ENCODE measurements at regions not wholly inside any gene's neighbourhood (a gene's known extent, or its start where the extent isn't known, plus 50 kb on each side); places are given as distances from the start of the nearest gene placed in this dataset.

DNA sequence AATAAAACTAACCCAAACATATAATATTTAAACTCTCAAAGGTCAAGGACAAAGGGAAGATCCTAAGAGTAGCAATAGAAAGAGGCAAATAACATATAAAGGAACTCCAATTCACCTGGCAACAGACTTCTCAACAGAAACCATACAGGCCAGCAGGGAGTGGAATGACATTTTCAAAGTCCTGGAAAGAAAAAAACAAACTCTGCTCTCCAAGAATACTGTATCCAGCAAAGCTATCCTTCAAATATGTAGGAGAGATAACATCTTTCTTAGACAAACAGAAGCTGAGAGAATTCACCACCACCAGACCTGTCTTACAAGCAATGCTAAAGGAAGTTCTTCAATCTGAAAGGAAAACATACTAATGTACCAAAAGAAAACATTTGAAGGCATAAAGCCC lies 51.5 kb upstream of the TMEM158 start:
- no peak for DNase-seq

DNA sequence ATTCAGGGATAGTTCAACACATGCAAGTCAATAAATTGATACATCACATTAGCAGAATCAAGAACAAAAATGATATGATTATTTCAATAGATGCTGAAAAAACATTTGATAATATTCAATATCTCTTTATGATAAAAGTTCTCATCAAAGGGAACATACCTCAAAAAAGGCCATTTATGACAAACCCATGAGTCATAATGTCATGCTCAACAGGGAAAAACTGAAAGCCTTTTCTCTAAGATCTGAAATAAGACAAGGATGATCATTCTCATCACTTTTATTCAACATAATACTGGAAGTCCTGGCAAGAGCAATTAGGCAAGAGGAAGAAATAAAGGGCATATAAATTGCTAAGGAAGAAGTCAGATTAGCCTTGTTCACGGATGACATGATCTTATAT lies 54.1 kb upstream of the TMEM158 start:
- DNase-seq = no peak

DNA sequence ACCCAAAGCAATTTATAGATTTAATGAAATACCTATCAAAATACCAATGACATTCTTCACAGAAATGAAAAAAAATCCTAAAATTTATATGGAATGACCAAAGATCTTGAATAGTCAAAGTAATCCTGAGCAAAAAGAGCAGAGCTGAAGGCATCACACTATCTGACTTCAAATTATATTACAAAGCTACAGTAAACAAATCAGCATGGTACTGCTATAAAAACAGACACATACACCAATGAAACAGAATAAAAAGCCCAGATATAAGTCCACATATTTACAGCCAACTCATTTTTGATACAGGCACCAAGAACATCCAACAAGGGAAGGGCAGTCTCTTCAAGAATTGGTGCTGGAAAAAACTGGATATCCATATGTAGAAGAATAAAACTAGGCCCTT lies 54.9 kb upstream of the TMEM158 start:
- no peak for DNase-seq

DNA sequence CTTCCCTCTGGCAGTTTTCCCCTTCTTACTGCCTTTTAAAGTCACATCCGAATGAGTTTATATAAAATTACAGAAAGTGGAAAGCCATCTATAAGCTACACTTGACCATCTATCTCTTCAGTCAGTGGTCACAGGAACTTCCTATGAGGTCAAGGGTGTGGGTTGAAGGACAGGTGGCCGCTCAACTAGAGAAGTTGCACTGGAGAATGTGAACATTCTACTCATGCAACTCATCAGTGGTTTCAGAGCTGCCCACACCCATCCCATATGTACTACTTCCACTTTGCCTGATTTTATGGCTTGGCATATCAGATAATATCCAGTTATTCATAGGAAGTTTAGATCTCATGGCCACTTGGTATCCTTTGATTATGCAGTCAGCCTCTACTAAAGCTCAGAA lies 57.4 kb upstream of the TMEM158 start:
- DNase-seq = no peak

DNA sequence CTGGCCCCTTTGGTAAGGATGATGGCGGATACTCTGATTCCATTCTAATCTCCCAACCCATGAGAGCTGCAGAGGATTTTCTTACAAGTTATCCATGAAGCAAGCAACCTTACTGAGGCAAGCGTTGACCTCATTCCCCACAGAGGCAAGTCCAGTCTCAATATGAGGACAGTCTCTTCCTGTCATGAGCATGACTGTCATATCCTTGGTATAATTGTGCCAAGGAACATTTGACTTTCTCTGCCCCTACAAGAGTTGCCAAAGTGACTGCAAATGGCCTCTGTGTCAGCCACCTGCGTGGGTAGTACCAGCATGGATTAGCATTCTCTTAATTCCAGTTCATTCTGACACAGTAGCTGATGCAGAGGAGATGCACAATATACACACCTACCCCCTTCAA lies 71.2 kb upstream of the TMEM158 start:
- DNase-seq = no peak

DNA sequence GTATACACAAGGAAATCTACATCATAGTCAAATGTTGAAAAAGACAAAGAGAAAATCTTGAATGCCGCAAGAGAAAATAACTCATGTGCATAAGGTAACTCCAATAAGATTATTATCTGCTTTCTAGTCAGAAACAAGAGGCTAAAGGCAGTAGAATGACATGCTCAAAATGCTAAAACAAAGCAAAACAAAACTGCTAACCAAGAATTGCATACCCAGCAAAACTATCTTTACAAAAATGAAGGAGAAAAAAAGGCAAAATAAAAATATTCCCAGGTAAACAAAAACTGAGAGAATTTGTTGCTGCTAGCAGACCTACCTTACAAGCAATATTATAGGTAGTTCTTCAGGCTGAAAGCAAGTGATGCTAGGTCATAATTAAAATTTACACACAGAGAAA lies 76.4 kb upstream of the TMEM158 start:
- no peak for DNase-seq

DNA sequence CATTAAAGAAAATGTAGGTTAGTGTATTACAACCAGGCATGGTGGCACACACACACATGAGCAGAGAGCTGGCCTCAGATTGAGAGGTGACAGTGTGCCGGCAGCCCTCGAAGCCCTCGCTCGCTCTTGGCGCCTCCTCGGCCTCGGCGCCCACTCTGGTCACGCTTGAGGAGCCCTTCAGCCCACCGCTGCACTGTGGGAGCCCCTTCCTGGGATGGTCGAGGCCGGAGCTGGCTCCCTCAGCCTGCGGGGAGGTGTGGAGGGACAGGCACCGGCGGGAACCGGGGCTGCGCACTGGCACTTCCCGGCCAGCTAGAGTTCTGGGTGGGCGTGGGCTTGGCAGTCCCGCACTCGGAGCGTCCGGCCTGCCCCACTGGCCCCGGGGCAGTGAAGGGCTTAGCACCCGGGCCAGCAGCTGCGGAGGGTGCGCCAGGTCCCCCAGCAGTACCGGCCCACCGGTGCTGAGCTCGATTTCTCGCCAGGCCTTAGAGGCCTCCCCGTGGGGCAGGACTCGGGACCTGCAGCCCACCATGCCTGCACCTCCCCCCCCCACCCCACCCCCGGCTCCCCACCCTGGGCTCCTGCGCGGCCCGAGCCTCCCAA lies 80.4 kb upstream of the TMEM158 start:
- no peak for DNase-seq

DNA sequence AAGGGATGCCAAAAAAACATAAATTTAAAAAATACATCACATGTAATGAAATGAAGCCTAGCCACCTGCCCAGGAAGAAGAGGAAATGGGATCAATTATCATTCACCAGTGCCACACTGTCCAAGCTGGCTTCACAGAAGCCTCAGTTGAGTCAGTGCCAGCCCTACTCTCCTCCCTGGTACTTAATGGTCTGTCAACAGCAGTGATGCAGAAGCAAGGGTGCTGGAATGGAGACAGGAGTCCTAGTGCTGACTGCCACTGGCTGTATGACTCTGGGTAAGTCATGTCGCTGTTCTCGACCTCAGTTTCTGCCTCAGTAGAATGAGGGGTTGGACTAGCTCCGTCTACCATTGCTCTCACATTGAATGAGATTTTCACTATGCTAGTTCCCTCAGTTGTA lies 78.5 kb upstream of the LARS2 start:
- DNase-seq = no peak

DNA sequence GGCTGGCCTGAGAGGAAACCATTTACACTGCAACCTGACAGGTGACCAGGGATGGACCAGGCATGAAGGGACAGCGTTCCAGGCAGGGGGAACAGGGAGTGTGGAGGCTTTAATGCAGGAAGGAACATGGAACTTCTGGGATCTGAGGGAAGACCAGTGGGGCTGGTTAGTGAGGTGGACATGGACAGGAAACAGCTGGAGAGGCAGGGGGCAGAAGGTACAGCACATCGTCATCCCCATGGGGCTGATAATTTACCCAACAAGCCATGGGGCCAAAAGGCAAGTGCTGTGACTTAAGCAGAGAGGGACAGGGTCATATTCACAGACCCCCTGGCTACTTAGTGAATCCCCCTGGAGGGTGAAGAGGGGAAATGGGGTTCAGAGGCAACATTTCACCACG lies 77.0 kb upstream of the LARS2 start:
- DNase-seq = no peak

DNA sequence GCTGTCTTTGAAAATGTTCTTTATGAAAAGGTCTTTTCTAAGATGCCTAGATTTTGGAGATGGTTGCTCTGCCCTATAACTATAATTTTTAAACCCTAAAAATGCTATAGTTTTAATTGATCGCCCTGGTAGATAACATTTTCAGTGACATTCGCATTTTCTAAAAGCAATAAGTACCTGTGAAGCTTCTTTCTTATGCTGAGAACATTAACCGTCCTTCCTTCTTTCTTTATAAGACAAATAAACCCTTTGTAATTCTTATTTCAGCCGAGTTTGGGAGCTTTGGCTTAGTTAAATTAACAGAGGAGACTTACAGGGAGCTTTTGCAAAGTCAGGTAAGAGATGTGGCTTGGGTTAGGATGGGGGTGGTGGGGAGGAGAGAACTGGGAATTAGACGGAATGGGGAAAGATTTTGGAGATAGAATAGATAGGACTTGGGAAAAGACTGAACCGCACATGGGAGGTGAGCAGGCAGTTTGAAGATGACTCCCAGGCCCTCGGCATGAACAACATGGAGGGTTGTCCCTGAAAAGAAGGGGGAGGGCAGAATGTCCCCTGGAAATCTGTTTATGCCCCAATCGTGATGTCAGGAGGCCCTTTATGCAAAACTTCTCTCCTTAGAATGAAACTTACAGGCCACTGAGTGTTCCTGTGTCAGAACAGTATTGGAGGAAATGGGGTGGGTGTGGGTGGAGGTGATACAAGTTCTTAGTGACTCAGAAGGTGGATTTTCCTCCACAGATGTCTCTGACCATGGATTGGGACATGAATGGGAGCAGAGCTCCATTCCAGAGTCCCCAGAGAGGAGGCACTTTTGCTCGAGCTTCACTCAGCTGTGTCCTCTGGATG lies 76.2 kb upstream of the LARS2 start:
- DNase-seq = no peak

DNA sequence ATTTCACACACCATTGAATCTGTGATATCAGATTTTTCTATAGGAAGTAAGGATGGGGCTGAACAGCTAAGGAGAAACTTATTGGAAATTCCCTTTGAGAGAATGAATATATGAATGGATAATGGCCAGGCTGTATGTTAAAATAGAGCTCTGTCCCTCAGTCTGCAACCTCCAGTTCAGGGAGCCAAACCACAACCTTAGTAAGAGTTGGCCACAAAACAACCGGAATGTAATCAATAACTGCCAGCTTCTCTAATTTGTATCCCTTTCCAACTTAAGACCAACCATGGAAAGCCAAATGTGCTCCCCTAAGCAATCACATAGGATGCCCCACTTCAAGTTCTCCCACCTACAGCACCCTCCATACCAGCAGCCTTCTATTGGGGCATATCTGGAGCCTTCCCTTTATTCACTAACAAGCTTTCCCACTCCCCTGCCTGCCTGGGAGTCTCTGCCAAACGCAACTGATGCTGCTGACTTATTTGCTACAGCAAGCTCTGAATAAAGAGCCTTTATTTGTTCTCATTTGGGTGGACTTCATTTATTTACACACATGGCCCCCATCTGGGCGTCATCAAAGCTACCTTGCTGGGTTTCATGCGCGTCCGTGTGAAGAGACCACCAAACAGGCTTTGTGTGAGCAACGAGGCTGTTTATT lies 75.4 kb upstream of the LARS2 start:
- no peak for DNase-seq

DNA sequence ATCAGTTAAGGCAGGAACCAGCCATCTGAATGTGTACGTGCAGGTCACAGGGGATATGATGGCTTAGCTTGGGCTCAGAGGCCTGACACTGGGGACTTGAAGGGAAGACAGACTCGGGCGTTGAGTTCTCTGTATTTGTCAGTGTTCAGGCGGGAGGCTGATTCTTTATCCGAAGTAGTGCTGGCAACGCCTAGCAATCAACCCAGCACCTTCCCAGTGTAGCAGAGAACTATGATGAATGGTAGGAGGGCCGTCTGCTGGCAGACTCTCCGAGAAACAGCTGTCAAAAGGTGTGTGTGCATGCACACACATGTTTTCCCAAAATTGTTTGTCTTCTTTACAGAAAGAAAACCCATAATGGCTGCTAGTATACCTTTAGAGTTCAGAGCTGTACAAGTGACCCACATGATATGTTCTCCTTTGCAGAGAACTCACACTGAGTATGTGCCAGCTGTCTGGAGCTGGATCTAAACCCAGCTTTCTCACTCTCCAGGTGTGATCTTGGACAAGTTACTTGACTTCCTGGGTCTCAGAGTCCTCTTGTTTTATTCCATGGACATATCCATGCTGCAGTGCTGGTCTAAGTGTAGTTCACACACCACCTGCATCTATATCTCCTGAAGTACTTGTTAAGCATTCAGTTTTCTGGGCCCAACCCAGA lies 74.5 kb upstream of the LARS2 start:
- no peak for DNase-seq

DNA sequence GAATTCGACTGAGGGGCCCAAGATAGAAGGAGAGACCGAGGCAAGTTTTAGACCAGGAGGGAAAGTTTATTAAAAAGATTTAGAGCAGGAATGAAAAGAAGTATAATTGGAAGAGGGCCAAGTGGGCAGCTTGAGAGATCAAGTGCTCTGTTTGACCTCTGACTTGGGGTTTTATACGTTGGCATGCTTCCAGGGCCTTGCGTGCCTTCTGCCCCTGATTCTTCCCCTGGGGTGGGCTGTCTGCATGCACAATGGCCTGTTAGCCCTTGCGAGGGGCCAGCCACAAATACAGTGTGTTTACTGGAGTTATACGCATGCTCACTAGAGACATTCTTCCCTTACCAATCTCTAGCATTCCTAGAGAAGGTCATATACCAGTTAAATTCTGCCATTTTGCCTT lies 70.7 kb upstream of the LARS2 start:
- DNase-seq = no peak

DNA sequence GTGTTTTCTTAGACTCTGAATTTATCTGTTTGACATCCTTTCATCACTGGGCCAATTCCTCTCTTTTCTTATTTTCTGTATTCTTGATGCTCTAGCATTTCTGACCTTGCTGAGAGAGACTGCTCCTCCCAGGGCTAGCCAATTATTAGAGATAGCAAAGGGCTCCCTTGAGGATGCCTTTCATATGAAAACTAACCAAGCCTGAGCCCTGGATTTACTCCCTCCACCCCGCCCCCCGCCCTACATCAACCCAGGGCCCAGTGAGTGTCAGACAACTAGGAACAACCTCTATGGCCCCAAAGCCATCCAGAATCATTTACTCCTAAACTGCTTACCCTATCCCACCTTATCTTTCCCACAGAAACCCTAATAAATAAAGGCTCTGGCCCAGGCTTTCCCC lies 69.7 kb upstream of the LARS2 start:
- no peak for DNase-seq

DNA sequence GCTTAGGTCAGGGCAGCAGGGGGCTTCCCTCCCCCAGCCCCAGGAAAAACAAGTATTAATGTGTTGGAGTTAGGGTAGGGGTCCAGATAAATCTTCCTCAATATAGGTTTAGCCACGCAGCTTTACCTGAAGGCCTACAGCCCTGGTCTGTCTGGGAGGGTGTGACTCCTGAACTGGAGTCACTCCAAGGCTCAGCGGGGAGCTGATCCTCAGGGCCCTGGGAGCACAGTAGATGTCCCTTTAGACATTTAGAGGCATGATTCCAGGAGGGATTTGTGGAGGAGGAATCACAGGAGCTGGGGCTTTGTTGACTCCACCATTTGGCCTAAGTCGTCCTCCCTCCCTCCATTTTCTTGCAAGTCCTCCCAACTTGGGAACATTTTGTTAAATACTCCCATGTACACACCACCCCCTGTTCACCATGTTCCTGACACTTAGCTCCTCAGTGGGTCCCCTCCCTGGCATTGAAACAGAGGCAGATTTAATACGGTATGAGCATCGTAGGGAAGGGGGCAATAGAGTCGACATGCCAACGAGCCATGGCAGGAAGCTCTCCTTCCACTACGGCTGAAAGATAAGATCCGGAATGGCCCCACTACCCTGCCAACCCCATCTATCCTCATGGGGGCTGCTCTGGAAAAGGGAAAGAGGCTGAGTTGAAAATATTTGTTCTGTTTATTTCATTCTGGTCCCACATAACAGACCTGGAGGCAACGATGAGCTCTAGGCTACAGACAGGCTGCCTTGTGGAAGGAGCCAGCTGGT lies 69.0 kb upstream of the LARS2 start:
- no peak for DNase-seq

DNA sequence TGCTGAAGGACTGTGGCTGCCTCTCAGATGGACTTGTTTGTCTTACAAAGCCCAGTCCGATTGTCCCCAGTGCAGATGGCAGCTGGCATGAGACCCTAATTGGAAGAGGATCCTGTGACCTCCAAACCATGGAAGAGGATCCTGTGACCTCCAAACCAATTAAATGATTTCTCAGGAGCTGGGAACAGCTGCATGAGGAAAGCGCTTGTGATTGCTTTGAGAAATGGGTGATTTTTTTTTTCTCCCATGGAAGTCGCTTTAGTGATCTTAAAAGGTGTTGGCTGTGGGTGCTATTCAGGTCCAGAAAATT lies 68.4 kb upstream of the LARS2 start:
- no peak for DNase-seq

DNA sequence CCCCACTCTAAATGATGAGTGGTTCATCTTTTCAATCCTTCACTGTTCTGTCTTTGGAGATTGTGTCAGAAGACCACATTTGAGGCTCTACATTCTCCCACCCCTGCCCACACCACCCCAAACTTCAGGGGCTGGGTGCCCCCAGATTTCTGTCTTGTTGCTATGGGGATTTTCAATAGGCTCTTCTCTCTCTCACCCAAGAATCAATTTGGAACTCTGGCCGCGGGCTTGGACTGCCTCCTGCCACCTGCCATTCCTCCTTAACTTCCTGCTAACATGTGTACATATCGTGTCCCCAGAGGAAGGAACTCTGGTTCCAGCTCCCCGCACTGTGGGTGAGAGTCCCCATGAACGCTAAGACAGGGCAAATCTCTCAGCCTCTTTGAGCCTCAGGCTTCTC lies 67.4 kb upstream of the LARS2 start:
- no peak for DNase-seq

DNA sequence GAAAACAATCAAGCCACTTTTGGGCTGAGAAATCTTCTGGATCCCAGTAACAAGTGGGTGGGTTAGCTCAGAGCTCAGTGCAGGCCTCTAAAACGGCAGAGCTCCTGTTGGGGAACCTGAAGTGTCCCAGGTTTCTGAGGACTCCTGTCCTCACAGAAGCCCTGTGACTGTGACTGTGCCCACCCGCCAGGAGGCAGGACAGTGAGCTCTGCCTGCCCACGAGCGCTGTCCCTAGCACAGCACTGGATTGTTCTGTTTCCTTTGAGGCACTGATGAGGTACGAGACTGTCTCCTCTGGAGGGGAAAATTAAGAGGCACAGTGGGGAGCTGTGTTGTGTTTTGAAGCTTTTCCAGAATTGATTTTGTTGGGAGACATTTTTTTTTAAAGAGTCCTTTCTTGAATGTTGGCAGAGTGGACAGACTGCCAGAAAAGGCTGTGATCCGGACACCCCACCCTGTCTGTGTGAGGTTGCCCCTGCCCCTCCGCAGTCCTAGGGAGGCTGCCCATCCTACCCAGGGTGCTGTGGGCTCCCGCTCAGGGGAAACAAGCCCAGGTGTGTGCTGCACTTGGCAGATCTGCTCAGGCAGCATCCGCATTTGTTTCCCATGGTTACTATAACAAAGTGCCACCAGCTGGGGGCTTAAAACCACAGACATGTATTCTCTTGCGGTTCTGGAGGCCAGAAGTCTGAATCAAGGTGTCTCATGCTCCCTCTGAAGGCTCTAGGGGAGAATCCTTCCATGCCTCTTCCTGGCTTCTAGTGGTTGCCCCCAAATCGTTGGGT lies 66.6 kb upstream of the LARS2 start:
- no peak for DNase-seq

DNA sequence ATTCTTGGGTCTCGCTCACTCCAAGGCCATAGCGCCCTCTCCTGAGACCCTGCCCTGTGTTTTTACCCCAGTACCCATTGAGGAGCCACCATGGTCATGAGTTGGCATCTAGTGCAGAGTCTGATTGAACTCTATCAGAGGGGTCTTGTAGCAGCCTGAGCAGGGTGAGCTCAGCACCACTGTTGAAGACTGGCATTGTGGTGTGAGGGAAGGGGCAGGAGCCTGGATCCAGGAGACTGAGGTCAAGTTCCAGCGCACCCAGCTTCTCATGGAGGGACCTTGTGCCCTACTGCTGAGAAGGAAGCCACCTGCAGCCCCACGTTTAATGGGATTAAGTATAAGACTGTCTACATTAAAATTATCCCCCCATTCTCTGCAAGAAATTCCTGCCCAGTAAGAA lies 65.8 kb upstream of the LARS2 start:
- DNase-seq = no peak

DNA sequence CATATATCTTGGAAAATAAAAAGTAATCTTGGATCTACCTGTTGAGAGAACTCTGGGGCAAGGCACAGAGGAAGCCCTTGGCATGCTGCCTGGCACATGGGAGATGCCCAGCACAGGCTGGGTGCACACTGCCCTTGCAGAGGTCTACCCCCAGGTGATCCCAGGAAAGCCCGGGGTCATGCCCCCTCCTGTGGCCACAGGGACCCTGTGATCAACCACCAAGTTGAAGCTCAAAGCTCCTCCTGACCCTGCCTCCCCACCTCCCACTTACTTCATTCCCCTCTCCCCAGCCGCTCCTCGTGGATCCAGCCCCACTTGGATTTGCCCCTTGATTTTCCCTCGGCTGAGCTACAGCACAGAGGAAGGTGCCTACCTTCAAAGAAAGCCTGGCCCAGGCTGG lies 62.7 kb upstream of the LARS2 start:
- no peak for DNase-seq

DNA sequence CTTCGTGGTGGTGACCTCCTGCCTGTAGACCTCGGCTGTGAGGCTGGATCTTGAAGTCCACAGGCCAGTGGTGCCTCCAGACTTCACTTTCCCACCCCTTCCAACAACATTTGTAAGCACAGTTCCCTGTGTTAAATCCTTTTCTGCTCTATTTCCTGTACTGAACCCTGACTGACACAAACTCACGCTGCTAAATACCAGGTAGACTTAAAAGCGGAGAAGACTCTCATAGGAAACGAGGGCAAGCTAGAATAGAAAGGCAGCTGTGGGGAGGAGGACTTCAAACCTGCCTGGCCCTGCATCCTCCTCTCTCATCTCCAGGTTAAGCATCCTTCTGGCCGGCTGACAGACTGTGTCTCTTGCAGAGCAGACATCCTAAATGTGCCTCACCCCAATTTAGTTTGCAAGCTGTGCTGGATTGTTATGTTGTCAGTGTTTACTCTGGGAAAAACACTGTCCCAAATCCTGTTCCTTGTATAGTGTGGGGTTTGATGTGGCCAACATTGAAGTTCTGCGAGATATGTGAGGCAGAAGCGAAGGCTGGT lies 58.5 kb upstream of the LARS2 start:
- DNase-seq = no peak

All from GDM1 (cell line).